Neuron (in vitro differentiated cells): ENCODE measurements at regions not wholly inside any gene's neighbourhood (a gene's known extent, or its start where the extent isn't known, plus 50 kb on each side); places are given as distances from the start of the nearest gene placed in this dataset.

Experiments
- H2AFZ ChIP-seq: one replicate; pipeline ENCODE4 v1.6.1; 2013; ENCODE audit warnings: low read depth, mild to moderate bottlenecking, inconsistent platforms, low read length, moderate library complexity
- H3K27me3 ChIP-seq: one replicate; pipeline ENCODE4 v1.6.1; 2013; ENCODE audit warnings: low read length; ENCODE audit not compliant: insufficient read depth
- H3K36me3 ChIP-seq: one replicate; pipeline ENCODE4 v1.6.1; 2013; ENCODE audit warnings: low read length; ENCODE audit not compliant: insufficient read depth
- H3K4me1 ChIP-seq: one replicate; pipeline ENCODE4 v1.6.1; 2013; ENCODE audit warnings: low read length; ENCODE audit not compliant: insufficient read depth
- H3K4me3 ChIP-seq: 2 replicates; pipeline ENCODE4 v1.5.1; 2013; ENCODE audit warnings: mild to moderate bottlenecking, low read length, moderate library complexity
- H3K9me3 ChIP-seq: one replicate; pipeline ENCODE4 v1.6.1; 2013; ENCODE audit warnings: low read length

- no peaks in the 10 kb centered on the region for H3K4me1 ChIP-seq
- no peaks in the 10 kb centered on the region for H3K36me3 ChIP-seq
- no peak overlapping the region for H3K4me3 ChIP-seq
- H2AFZ ChIP-seq: no peak overlapping the region
- no peaks in the 10 kb centered on the region for H3K27me3 ChIP-seq
- no peaks in the 10 kb centered on the region for H3K9me3 ChIP-seq
Measured at GRCh38 chr2:6213056-6213780, 521.0 kb downstream of the SOX11 start.

DNA sequence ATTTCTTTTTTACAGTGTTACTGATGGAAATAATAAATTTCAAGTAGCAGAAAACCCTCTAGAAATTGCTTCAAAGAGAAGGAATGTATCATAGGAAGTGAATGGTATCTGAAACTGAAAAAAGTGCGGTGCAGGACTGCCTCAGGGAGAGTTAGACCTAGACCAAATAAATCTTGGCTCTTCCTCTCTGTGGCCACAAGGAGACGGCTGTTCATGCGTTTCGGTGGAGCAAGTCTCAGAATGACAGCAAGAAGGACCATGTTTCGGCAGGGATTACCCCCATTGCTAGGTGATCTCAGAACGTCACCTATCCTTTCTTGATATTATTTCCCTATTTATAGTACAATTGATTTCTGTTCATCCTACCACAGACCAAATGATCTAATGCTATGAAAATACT, 522.3 kb downstream of the SOX11 start:
- no peak overlapping the region for H2AFZ ChIP-seq
- H3K27me3 ChIP-seq: no peaks in the 10 kb centered on the region
- no peaks in the 10 kb centered on the region for H3K36me3 ChIP-seq
- no peak overlapping the region for H3K4me3 ChIP-seq
- no peaks in the 10 kb centered on the region for H3K4me1 ChIP-seq
- H3K9me3 ChIP-seq: no peaks in the 10 kb centered on the region

GRCh38 chr2:6215053-6215452, 522.9 kb downstream of the SOX11 start:
- no peaks in the 10 kb centered on the region for H3K27me3 ChIP-seq
- no peak overlapping the region for H2AFZ ChIP-seq
- no peaks in the 10 kb centered on the region for H3K4me1 ChIP-seq
- H3K4me3 ChIP-seq: no peak overlapping the region
- no peaks in the 10 kb centered on the region for H3K36me3 ChIP-seq
- no peaks in the 10 kb centered on the region for H3K9me3 ChIP-seq

DNA sequence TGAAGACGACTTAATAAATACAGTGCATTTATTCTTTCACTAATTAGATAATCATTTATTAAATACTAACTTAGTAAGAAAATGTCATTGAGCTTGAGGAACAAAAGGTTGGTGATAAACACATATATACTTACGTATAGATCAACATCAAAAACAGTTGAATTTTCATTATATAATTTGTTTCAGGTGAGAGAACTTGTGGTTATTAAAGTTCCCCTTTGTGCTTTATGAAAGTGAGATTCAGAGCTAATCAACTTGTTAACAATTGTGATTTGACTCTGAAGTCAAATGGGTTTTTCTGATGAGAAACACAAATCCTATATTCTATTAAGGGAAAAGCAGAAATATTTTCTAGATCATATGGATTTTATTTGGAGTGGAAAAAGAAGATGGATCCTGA, 524.0 kb downstream of the SOX11 start:
- H3K27me3 ChIP-seq: no peaks in the 10 kb centered on the region
- no peak overlapping the region for H2AFZ ChIP-seq
- no peaks in the 10 kb centered on the region for H3K36me3 ChIP-seq
- no peaks in the 10 kb centered on the region for H3K4me1 ChIP-seq
- H3K9me3 ChIP-seq: no peaks in the 10 kb centered on the region
- no peak overlapping the region for H3K4me3 ChIP-seq

DNA sequence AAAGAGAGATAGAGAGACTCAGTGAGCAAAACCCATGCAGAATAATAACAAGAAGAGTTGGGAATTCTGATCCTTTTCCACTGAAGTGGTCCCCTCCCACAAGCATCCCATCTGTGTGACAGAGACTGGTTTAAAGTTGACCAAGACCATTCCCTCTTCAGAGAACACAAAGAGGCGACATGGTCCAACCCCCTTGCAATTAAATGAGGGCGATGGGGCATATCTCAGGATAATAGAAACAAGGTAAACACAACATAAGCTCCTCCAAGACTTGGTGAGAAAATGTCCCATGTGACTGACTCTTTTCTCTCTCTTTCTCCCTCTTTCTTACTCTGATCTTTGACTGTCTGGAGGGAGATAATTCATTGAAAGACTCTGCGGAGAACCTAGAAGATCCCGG, 526.7 kb downstream of the SOX11 start:
- Histone ChIP-seq H3K27me3 (no peaks in the 10 kb centered on the region), H2AFZ (no peak overlapping the region), H3K4me3 (no peak overlapping the region), H3K9me3 (no peaks in the 10 kb centered on the region), H3K4me1 (no peaks in the 10 kb centered on the region), H3K36me3 (no peaks in the 10 kb centered on the region)

GRCh38 chr2:6219906-6220305, 527.7 kb downstream of the SOX11 start:
- H3K27me3 ChIP-seq: no peaks in the 10 kb centered on the region
- no peaks in the 10 kb centered on the region for H3K36me3 ChIP-seq
- H2AFZ ChIP-seq: no peak overlapping the region
- no peaks in the 10 kb centered on the region for H3K4me1 ChIP-seq
- H3K9me3 ChIP-seq: no peaks in the 10 kb centered on the region
- H3K4me3 ChIP-seq: no peak overlapping the region

- Histone ChIP-seq H3K27me3 (no peaks in the 10 kb centered on the region), H3K36me3 (no peaks in the 10 kb centered on the region), H3K4me1 (no peaks in the 10 kb centered on the region), H3K9me3 (no peaks in the 10 kb centered on the region), H2AFZ (no peak overlapping the region), H3K4me3 (no peak overlapping the region)
Measured at GRCh38 chr2:6222296-6222695, 530.1 kb downstream of the SOX11 start.

- no peak overlapping the region for H2AFZ ChIP-seq
- no peaks in the 10 kb centered on the region for H3K9me3 ChIP-seq
- no peaks in the 10 kb centered on the region for H3K4me1 ChIP-seq
- H3K4me3 ChIP-seq: no peak overlapping the region
- no peaks in the 10 kb centered on the region for H3K27me3 ChIP-seq
- H3K36me3 ChIP-seq: no peaks in the 10 kb centered on the region
Measured at GRCh38 chr2:6224267-6224666, 532.1 kb downstream of the SOX11 start.

- H3K36me3 ChIP-seq: no peaks in the 10 kb centered on the region
- no peaks in the 10 kb centered on the region for H3K4me1 ChIP-seq
- H3K4me3 ChIP-seq: no peak overlapping the region
- H3K9me3 ChIP-seq: peaks cover 3% of the 10 kb centered on the region
- no peak overlapping the region for H2AFZ ChIP-seq
- no peaks in the 10 kb centered on the region for H3K27me3 ChIP-seq
Measured at GRCh38 chr2:6228251-6228650, 536.1 kb downstream of the SOX11 start.

DNA sequence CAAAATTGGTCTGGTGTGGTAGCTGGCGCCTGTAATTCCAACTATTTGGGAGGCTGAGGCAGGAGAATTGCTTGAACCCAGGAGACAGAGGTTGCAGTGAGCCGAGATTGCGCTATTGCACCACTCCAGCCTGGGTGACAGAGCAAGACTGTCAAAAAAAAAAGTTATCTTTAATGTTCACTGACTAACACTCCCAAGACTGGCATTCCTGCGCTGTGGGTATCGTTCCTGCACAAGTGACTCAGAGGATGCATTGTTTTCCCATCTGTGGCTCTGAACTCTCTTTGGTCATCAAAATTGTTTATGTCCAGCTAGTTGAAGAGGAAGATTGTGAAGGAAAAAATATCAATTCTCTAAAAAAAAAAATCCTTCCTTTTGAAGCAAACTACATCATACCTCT, 539.0 kb downstream of the SOX11 start:
- Histone ChIP-seq H3K27me3 (no peaks in the 10 kb centered on the region), H3K4me1 (peaks cover 19% of the 10 kb centered on the region), H3K9me3 (peaks cover 3% of the 10 kb centered on the region), H2AFZ (no peak overlapping the region), H3K4me3 (no peak overlapping the region), H3K36me3 (no peaks in the 10 kb centered on the region)

GRCh38 chr2:6233993-6234392, 541.8 kb downstream of the SOX11 start:
- Histone ChIP-seq H3K27me3 (no peaks in the 10 kb centered on the region), H3K4me3 (no peak overlapping the region), H3K4me1 (peaks cover 24% of the 10 kb centered on the region), H3K9me3 (peaks cover 5% of the 10 kb centered on the region), H3K36me3 (no peaks in the 10 kb centered on the region), H2AFZ (no peak overlapping the region)

DNA sequence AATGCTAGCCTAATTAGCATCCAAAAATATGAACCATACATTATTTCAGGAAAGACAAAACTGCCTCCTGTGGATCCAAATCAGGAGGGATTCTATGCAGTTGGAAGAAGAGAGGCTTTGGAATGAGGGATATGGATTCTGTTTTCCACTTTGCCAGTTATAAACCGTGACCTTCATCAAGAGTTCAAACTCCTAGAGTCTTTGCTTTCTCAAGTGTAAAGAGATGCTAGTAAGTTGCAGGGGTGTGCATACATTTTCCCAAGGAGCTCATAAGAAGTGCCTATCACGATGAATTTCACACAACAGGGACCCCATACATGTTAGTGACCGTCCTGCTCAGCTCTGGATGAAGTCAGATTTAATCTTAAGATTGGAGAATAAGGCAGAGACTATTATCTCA, 542.5 kb downstream of the SOX11 start:
- no peaks in the 10 kb centered on the region for H3K27me3 ChIP-seq
- H3K36me3 ChIP-seq: no peaks in the 10 kb centered on the region
- H3K4me1 ChIP-seq: peaks cover 24% of the 10 kb centered on the region
- H3K4me3 ChIP-seq: no peak overlapping the region
- H2AFZ ChIP-seq: no peak overlapping the region
- H3K9me3 ChIP-seq: peaks cover 5% of the 10 kb centered on the region

DNA sequence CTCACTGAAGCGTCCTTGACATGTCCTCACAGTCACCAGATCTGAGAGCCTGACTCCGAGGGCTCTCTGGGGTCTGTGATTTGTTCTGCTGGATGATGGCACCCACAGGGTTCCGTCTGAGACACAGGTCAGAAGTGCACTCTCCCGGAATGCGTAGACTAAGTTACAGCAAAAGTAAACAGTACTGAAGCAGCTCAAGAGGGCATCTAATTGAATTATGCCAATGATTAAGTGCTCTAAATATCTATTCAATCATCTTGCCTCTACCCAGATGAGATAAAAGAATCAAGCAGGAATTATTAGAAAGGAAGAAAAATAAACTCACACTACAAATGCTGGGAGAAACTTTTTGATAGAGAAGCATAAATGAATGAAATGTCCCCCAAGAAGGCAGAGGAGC, 544.1 kb downstream of the SOX11 start:
- Histone ChIP-seq H3K9me3 (peaks cover 3% of the 10 kb centered on the region), H3K4me3 (no peak overlapping the region), H2AFZ (no peak overlapping the region), H3K4me1 (peaks cover 24% of the 10 kb centered on the region), H3K36me3 (no peaks in the 10 kb centered on the region), H3K27me3 (no peaks in the 10 kb centered on the region)

- Histone ChIP-seq H3K27me3 (no peaks in the 10 kb centered on the region), H2AFZ (no peak overlapping the region), H3K9me3 (peaks cover 3% of the 10 kb centered on the region), H3K4me3 (no peak overlapping the region), H3K4me1 (peaks cover 24% of the 10 kb centered on the region), H3K36me3 (no peaks in the 10 kb centered on the region)
Measured at GRCh38 chr2:6237039-6237660, 545.0 kb downstream of the SOX11 start.
